H1 (cell line): ENCODE measurements at regions not wholly inside any gene's neighbourhood (a gene's known extent, or its start where the extent isn't known, plus 50 kb on each side); places are given as distances from the start of the nearest gene placed in this dataset.

ENCODE experiments used
- CTCF ChIA-PET: fragments of 300-600 bp; sonication (Branson Sonifier 250); formaldehyde crosslinking; loops from one replicate; lab custom pipeline; 2021; ENCODE audit not compliant: partially characterized antibody; lab: Charles Lee
- POLR2A ChIA-PET: fragments of 300-600 bp; sonication (Branson Sonifier 250); formaldehyde crosslinking; loops from one replicate; lab custom pipeline; 2021; ENCODE audit warnings: inconsistent platforms; ENCODE audit not compliant: partially characterized antibody; lab: Charles Lee
- DNase-seq, 2 experiments: peaks; one replicate each; pipeline versions ENCODE4 v3.0.0 to v3.0.0-alpha.2; 2010 to 2022; ENCODE audit warnings: low spot score in 2 of 2, low read depth in 1 of 2, mixed read lengths in 1 of 2
- FAIRE-seq: peaks from 2 replicates; lab custom pipeline; 2011; peaks lifted over from hg19 to GRCh38; lab: Jason Lieb, UNC
- H2AFZ ChIP-seq: 2 replicates; pipeline ENCODE4 v1.8.1; 2012; ENCODE audit warnings: low read length, inconsistent platforms
- H2AK5ac ChIP-seq: 2 replicates; pipeline ENCODE4 v1.6.1; 2013; ENCODE audit warnings: low read depth, low read length
- H2BK120ac ChIP-seq: replicated peaks from 2 replicates; pipeline ENCODE3; 2013; ENCODE audit warnings: low read depth, low read length, inconsistent platforms
- H2BK12ac ChIP-seq: 2 replicates; pipeline ENCODE4 v1.6.1; 2013; ENCODE audit warnings: low read depth, low read length
- H2BK15ac ChIP-seq: 2 replicates; pipeline ENCODE4 v1.6.1; 2013; ENCODE audit warnings: low read length
- H2BK20ac ChIP-seq: 2 replicates; pipeline ENCODE4 v1.6.1; 2013; ENCODE audit warnings: low read length
- H2BK5ac ChIP-seq: 2 replicates; pipeline ENCODE4 v1.6.1; 2013; ENCODE audit warnings: low read depth, low read length
- H3K14ac ChIP-seq: 2 replicates; pipeline ENCODE4 v1.6.1; 2013; ENCODE audit warnings: inconsistent platforms; ENCODE audit not compliant: insufficient read length
- H3K18ac ChIP-seq: 2 replicates; pipeline ENCODE4 v1.6.1; 2013; ENCODE audit warnings: low read length; ENCODE audit errors: extremely low read depth
- H3K23ac ChIP-seq: 2 replicates; pipeline ENCODE4 v1.6.1; 2013; ENCODE audit warnings: inconsistent platforms; ENCODE audit not compliant: insufficient read length
- H3K23me2 ChIP-seq: 2 replicates; pipeline ENCODE4 v1.6.1; 2013; ENCODE audit warnings: low read depth, low read length
- H3K27ac ChIP-seq: 2 replicates; pipeline ENCODE4 v1.6.1; 2011; ENCODE audit warnings: low read depth, low read length, inconsistent platforms
- H3K27me3 ChIP-seq, 4 experiments: replicated peaks in 1 of 4; 1 replicate in 1 of 4; 2 replicates in 3 of 4; pipeline versions ENCODE4 v1.6.1 to v1.8.1; 2011 to 2013; ENCODE audit warnings: low read length in 3 of 4, mild to moderate bottlenecking in 3 of 4, inconsistent platforms in 2 of 4, mixed read lengths in 2 of 4, moderate library complexity in 1 of 4; ENCODE audit not compliant: control insufficient read depth in 3 of 4, insufficient read depth in 3 of 4; ENCODE audit errors: extremely low read depth in 1 of 4
- H3K36me3 ChIP-seq, 4 experiments: 2 replicates each; pipeline versions ENCODE4 v1.6.1 to v1.8.1; 2011 to 2013; ENCODE audit warnings: mild to moderate bottlenecking in 4 of 4, low read length in 3 of 4, moderate library complexity in 2 of 4, control low read depth in 1 of 4, inconsistent platforms in 1 of 4; ENCODE audit not compliant: insufficient read depth in 4 of 4, control insufficient read depth in 2 of 4
- H3K4ac ChIP-seq: replicated peaks from 2 replicates; pipeline ENCODE3; 2013; ENCODE audit warnings: low read length, low read depth, mixed read lengths, inconsistent platforms; ENCODE audit not compliant: insufficient read length
- H3K4me1 ChIP-seq, 4 experiments: replicated peaks in 1 of 4; 1 replicate in 1 of 4; 2 replicates in 3 of 4; pipeline versions ENCODE4 v1.6.1 to v1.8.1; 2011 to 2013; ENCODE audit warnings: low read length in 3 of 4, inconsistent platforms in 2 of 4, mixed read lengths in 1 of 4; ENCODE audit not compliant: insufficient read depth in 4 of 4, control insufficient read depth in 3 of 4
- H3K4me2 ChIP-seq, 2 experiments: 2 replicates each; pipeline versions ENCODE4 v1.6.1 to v1.8.1; 2011 to 2013; ENCODE audit warnings: low read depth in 2 of 2, low read length in 2 of 2, control low read depth in 1 of 2, inconsistent platforms in 1 of 2, mild to moderate bottlenecking in 1 of 2; ENCODE audit not compliant: insufficient read depth in 1 of 2
- H3K4me3 ChIP-seq, 4 experiments: fragments of 200-600, 300-600 bp in 1 of 4; sonication (generic), shearing (Covaris generic), sonication (Bioruptor Twin) in 1 of 4; 2 replicates each; pipeline versions ENCODE4 v1.5.1 to v1.8.1; 2011 to 2016; ENCODE audit warnings: low read length in 4 of 4, low read depth in 3 of 4, control low read depth in 2 of 4, inconsistent platforms in 2 of 4, mild to moderate bottlenecking in 2 of 4, mixed read lengths in 1 of 4, moderate library complexity in 1 of 4; ENCODE audit not compliant: insufficient read depth in 2 of 4; ENCODE audit errors: extremely low read depth in 1 of 4
- H3K56ac ChIP-seq: replicated peaks from 2 replicates; pipeline ENCODE3; 2013; ENCODE audit warnings: low read depth, mild to moderate bottlenecking, mixed read lengths, low read length, inconsistent platforms; ENCODE audit not compliant: insufficient read length
- H3K79me1 ChIP-seq: 2 replicates; pipeline ENCODE4 v1.6.1; 2013; ENCODE audit warnings: low read depth, low read length, control low read depth
- H3K79me2 ChIP-seq, 2 experiments: 2 replicates each; pipeline versions ENCODE4 v1.6.1 to v1.8.1; 2012 to 2013; ENCODE audit warnings: low read length in 2 of 2, mild to moderate bottlenecking in 2 of 2, inconsistent platforms in 1 of 2; ENCODE audit not compliant: insufficient read depth in 2 of 2, control insufficient read depth in 1 of 2
- H3K9ac ChIP-seq, 4 experiments: replicated peaks in 1 of 4; 1 replicate in 1 of 4; 2 replicates in 3 of 4; pipeline versions ENCODE4 v1.6.1 to v1.8.1; 2011 to 2013; ENCODE audit warnings: low read depth in 3 of 4, low read length in 3 of 4, control low read depth in 2 of 4, mild to moderate bottlenecking in 2 of 4, moderate library complexity in 2 of 4, inconsistent platforms in 1 of 4; ENCODE audit errors: extremely low read depth in 1 of 4
- H3K9me3 ChIP-seq, 2 experiments: 2 replicates each; pipeline versions ENCODE4 v1.6.1 to v1.8.1; 2012 to 2013; ENCODE audit warnings: mild to moderate bottlenecking in 2 of 2, moderate library complexity in 2 of 2, control low read depth in 1 of 2, inconsistent platforms in 1 of 2, low read depth in 1 of 2, low read length in 1 of 2, mixed read lengths in 1 of 2; ENCODE audit not compliant: insufficient read depth in 2 of 2
- H4K20me1 ChIP-seq, 2 experiments: replicated peaks in 1 of 2; 2 replicates each; pipeline versions ENCODE3 to v1.8.1; 2011 to 2013; ENCODE audit warnings: inconsistent platforms in 2 of 2, low read length in 2 of 2, mild to moderate bottlenecking in 1 of 2; ENCODE audit not compliant: insufficient read depth in 2 of 2, control insufficient read depth in 1 of 2
- H4K5ac ChIP-seq: 2 replicates; pipeline ENCODE4 v1.6.1; 2013; ENCODE audit warnings: low read length, low read depth, mixed read lengths, inconsistent platforms; ENCODE audit not compliant: insufficient read length
- H4K8ac ChIP-seq: 2 replicates; pipeline ENCODE4 v1.8.0; 2013; ENCODE audit warnings: mild to moderate bottlenecking, moderate library complexity, low read length, inconsistent platforms; ENCODE audit not compliant: insufficient read depth; ENCODE audit errors: extremely low read depth
- H4K91ac ChIP-seq: replicated peaks from 2 replicates; pipeline ENCODE3; 2013; ENCODE audit warnings: low read length, mixed read lengths, inconsistent platforms; ENCODE audit not compliant: insufficient read length
- BACH1 ChIP-seq: IDR thresholded peaks from 2 replicates; pipeline ENCODE4 v1.6.1; 2012; ENCODE audit warnings: low read length, improper control_type of control experiment
- BRCA1 ChIP-seq: IDR thresholded peaks from 2 replicates; pipeline ENCODE4 v1.6.1; 2012; ENCODE audit warnings: low read depth, low read length, improper control_type of control experiment
- CBX8 ChIP-seq: fragments of 300-800, 300-1000 bp; sonication (generic); IDR thresholded peaks from 2 replicates; pipeline ENCODE4 v1.7.1; 2016; ENCODE audit warnings: low read depth, low read length, borderline replicate concordance
- CREB1 ChIP-seq: IDR thresholded peaks from 2 replicates; pipeline ENCODE4 v1.6.1; 2012; ENCODE audit warnings: inconsistent platforms
- EGR1 ChIP-seq: IDR thresholded peaks from 2 replicates; pipeline ENCODE4 v1.6.1; 2011; ENCODE audit warnings: low read depth, low read length, borderline replicate concordance
- GABPA ChIP-seq: IDR thresholded peaks from 2 replicates; pipeline ENCODE4 v1.6.1; 2011; ENCODE audit warnings: mild to moderate bottlenecking, low read length, moderate library complexity, borderline replicate concordance; ENCODE audit not compliant: insufficient read depth
- KDM5A ChIP-seq: fragments of 200-600 bp; IDR thresholded peaks from 2 replicates; pipeline ENCODE4 v1.7.1; 2012; ENCODE audit warnings: mild to moderate bottlenecking, low read length, inconsistent platforms, mixed read lengths
- POLR2AphosphoS5 ChIP-seq: IDR thresholded peaks from 2 replicates; pipeline ENCODE4 v1.6.1; 2011; ENCODE audit warnings: low read depth, low read length
- RAD21 ChIP-seq, 2 experiments: IDR thresholded peaks in 1 of 2; conservative IDR thresholded peaks in 1 of 2; 2 replicates each; pipeline ENCODE4 v1.6.1; 2011; ENCODE audit warnings: low read depth in 2 of 2, low read length in 2 of 2, improper control_type of control experiment in 1 of 2, inconsistent platforms in 1 of 2, mild to moderate bottlenecking in 1 of 2, moderate library complexity in 1 of 2
- SAP30 ChIP-seq: fragments of 300-600 bp; sonication (generic); IDR thresholded peaks from 2 replicates; pipeline ENCODE4 v1.7.1; 2012; ENCODE audit warnings: low read length, moderate library complexity, mild to moderate bottlenecking, inconsistent platforms; ENCODE audit not compliant: insufficient read depth, insufficient replicate concordance
- SIRT6 ChIP-seq: IDR thresholded peaks from one replicate; pipeline ENCODE4 v1.7.1; 2012; ENCODE audit warnings: low read length, inconsistent platforms
- SP2 ChIP-seq: IDR thresholded peaks from 2 replicates; pipeline ENCODE4 v1.6.1; 2012; ENCODE audit warnings: mild to moderate bottlenecking, low read length, inconsistent platforms
- YY1 ChIP-seq: IDR thresholded peaks from 2 replicates; pipeline ENCODE4 v1.6.1; 2011; ENCODE audit warnings: low read depth, mild to moderate bottlenecking, low read length
- ZNF274 ChIP-seq: IDR thresholded peaks from 2 replicates; pipeline ENCODE4 v1.7.0; 2012; ENCODE audit warnings: low read length, borderline replicate concordance; ENCODE audit errors: extremely low read depth
- WGBS, 2 experiments: shearing (Covaris generic) in 1 of 2; methylation state at CpG; one replicate each; pipeline versions ENCODE4 v1.1.6 to v1.1.7; 2013 to 2015; ENCODE audit warnings: low lambda C conversion rate in 2 of 2, mixed read lengths in 2 of 2, inconsistent platforms in 1 of 2, low coverage in 1 of 2, missing lambda C conversion rate in 1 of 2; ENCODE audit not compliant: insufficient replicate concordance in 2 of 2, insufficient coverage in 1 of 2, insufficient read length in 1 of 2; ENCODE audit errors: extremely low coverage in 1 of 2, missing lambda C conversion rate in 1 of 2; 5-methylcytosine and 5-hydroxymethylcytosine counted together
- TF ChIP-seq, protein P1 (sequence below): IDR thresholded peaks from 2 replicates; pipeline ENCODE4 v1.6.1; 2012; ENCODE audit warnings: inconsistent platforms

DNA sequence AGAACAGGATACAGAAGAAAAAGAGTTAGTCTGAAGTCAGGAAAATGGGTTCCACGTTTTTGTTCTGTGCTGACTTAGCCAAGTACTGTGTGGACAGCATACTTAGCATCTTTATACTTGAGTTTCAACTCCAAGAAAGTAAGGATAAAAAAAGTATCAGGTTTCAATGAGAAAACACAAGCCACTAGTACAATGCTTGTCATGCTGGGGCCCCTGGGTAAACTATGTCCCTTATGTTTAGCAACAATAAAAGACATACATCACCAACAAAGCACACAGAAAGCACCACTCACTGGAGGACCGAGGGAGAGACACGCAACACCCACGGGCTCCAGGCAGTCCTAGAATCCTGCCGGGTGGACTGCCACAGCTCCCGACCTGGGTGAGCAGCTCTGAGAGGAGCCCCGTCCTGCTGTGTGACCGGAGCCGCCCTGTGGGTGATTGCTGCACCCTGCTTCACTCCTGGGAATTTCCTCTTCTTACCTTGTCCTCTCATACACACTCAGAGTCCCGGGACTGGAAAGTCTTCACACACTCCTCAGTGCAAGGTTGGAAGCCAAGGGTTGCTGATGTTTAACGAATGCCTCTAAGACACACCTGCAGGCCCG is 890.5 kb downstream of the BRD1 start:
- FAIRE-seq (no peak), DNase-seq (no peak)
- H3K18ac ChIP-seq, result no peak overlapping the region
- no peaks in the 10 kb centered on the region for H3K4me1 ChIP-seq
- no peaks in the 10 kb centered on the region for H3K79me2 ChIP-seq
- no peak overlapping the region for H3K27ac ChIP-seq
- H4K8ac ChIP-seq, result no peak overlapping the region
- no peak overlapping the region for H2BK20ac ChIP-seq
- H3K23me2 ChIP-seq, result no peaks in the 10 kb centered on the region
- H3K4me3 ChIP-seq, result no peak overlapping the region
- H2BK15ac ChIP-seq, result no peak overlapping the region
- H2AFZ ChIP-seq, result no peak overlapping the region
- ChIA-PET POLR2A (no interaction called here), CTCF (no interaction called here)
- no peak overlapping the region for H4K5ac ChIP-seq
- WGBS, 2 experiments, result 79% methylated on average over 12 of the region's 12 CpGs; no CpG with 5 or more reads in 1 of the 2 experiments
- no peak overlapping the region for H3K9ac ChIP-seq
- no peak overlapping the region for H3K4ac ChIP-seq
- H3K27me3 ChIP-seq, result no peaks in the 10 kb centered on the region; a peak in 3 of 7 replicates
- no peak overlapping the region for H3K14ac ChIP-seq
- no peak overlapping the region for H2BK12ac ChIP-seq
- H3K4me2 ChIP-seq, result no peak overlapping the region
- H3K23ac ChIP-seq, result no peak overlapping the region
- no peak overlapping the region for H2AK5ac ChIP-seq
- no peak overlapping the region for H3K56ac ChIP-seq
- H3K9me3 ChIP-seq, result peaks cover 14 to 17% of the 10 kb centered on the region in 2 experiments
- H3K79me1 ChIP-seq, result no peaks in the 10 kb centered on the region
- H4K20me1 ChIP-seq, result no peaks in the 10 kb centered on the region
- no peaks in the 10 kb centered on the region for H3K36me3 ChIP-seq
- no peak overlapping the region for H4K91ac ChIP-seq
- H2BK5ac ChIP-seq, result no peak overlapping the region
- H2BK120ac ChIP-seq, result no peak overlapping the region
- TF ChIP-seq EGR1, result no peak
- no peak for TF ChIP-seq CREB1
- no peak for TF ChIP-seq BRCA1
- no peak for TF ChIP-seq SAP30
- TF ChIP-seq BACH1, result no peak
- TF ChIP-seq, protein P1, sequence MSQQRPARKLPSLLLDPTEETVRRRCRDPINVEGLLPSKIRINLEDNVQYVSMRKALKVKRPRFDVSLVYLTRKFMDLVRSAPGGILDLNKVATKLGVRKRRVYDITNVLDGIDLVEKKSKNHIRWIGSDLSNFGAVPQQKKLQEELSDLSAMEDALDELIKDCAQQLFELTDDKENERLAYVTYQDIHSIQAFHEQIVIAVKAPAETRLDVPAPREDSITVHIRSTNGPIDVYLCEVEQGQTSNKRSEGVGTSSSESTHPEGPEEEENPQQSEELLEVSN, result no peak
- no peak for TF ChIP-seq YY1
- no peak for TF ChIP-seq RAD21 (IDR thresholded peaks at IDR 0.05 in 1 of 2, conservative IDR thresholded peaks at IDR 0.05 in 1 of 2; ENCODE audit: low read depth in 2 of 2, low read length in 2 of 2)
- no peak for TF ChIP-seq SP2
- no peak for TF ChIP-seq SIRT6
- no peak for TF ChIP-seq GABPA
- TF ChIP-seq CBX8, result no peak
- TF ChIP-seq KDM5A, result no peak
- no peak for TF ChIP-seq POLR2AphosphoS5
- no peak for TF ChIP-seq ZNF274
